Thymus (tissue), 11 donors: ENCODE measurements at regions not wholly inside any gene's neighbourhood (a gene's known extent, or its start where the extent isn't known, plus 50 kb on each side); places are given as distances from the start of the nearest gene placed in this dataset.

ENCODE experiments used
- DNase-seq, 9 donors: peaks; one replicate each; pipeline ENCODE4 v3.0.0-alpha.2; 2013; ENCODE audit warnings: low spot score in 9 of 9, low read depth in 6 of 9, missing footprints in 1 of 9
- H3K27ac ChIP-seq, 2 donors: one replicate each; pipeline ENCODE4 v1.5.1; 2013; ENCODE audit warnings: control low read depth in 1 of 2, low read depth in 1 of 2, low read length in 1 of 2, mild to moderate bottlenecking in 1 of 2, moderate library complexity in 1 of 2
- H3K27me3 ChIP-seq, 2 donors: one replicate each; pipeline ENCODE4 v1.5.1; 2013; ENCODE audit warnings: low read length in 1 of 2; ENCODE audit not compliant: control insufficient read depth in 2 of 2, insufficient read depth in 1 of 2
- H3K36me3 ChIP-seq, 2 donors: one replicate each; pipeline ENCODE4 v1.5.1; 2013; ENCODE audit warnings: low read length in 1 of 2, mild to moderate bottlenecking in 1 of 2, moderate library complexity in 1 of 2; ENCODE audit not compliant: control insufficient read depth in 2 of 2, insufficient read depth in 2 of 2
- H3K4me1 ChIP-seq, 2 donors: one replicate each; pipeline ENCODE4 v1.5.1; 2013; ENCODE audit warnings: low read length in 2 of 2; ENCODE audit not compliant: control insufficient read depth in 2 of 2, insufficient read depth in 2 of 2
- H3K4me3 ChIP-seq, 2 donors: one replicate each; pipeline ENCODE4 v1.5.1; 2013; ENCODE audit warnings: low read length in 2 of 2, control low read depth in 1 of 2, mild to moderate bottlenecking in 1 of 2
- H3K9me3 ChIP-seq, 2 donors: one replicate each; pipeline ENCODE4 v1.5.1; 2013; ENCODE audit warnings: low read length in 1 of 2, mild to moderate bottlenecking in 1 of 2; ENCODE audit not compliant: control insufficient read depth in 2 of 2, insufficient read depth in 1 of 2
- WGBS: extraction: QIAGEN DNeasy Blood & Tissue Kit; methylation state at CpG from one replicate; pipeline ENCODE4 v1.1.7; 2013; 5-methylcytosine and 5-hydroxymethylcytosine counted together
- donor health status: healthy.

DNA sequence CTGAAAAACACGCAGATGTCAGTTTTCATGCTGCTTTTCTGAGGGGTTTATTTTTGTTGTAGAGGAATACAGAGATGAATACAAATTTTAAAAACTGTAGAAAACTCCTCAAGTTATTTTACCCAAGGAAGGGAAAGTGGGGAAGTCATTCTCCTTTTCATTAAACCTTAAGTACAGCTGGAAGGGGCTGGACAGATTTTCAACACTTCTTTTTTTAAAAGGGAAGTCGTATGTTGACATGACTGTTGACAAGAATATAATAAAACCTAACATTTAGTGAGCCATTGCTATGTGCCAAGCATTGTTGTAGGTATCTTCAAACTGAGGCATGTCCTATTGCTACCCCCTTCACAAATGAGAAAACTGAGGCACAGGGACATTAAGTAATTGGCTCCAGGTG, 235.7 kb upstream of the ELL2 start:
- no peaks in the 10 kb centered on the region for H3K9me3 ChIP-seq
- no peaks in the 10 kb centered on the region for H3K36me3 ChIP-seq
- no peak overlapping the region for H3K4me3 ChIP-seq
- no peaks in the 10 kb centered on the region for H3K27me3 ChIP-seq
- H3K27ac ChIP-seq, result no peak overlapping the region
- no peak for DNase-seq
- WGBS, result 88% methylated on average over 2 of the region's 2 CpGs
- no peaks in the 10 kb centered on the region for H3K4me1 ChIP-seq

GRCh38 chr5:96196890-96197289, 235.2 kb upstream of the ELL2 start:
- no peak overlapping the region for H3K4me3 ChIP-seq
- H3K36me3 ChIP-seq, result no peaks in the 10 kb centered on the region
- no peak overlapping the region for H3K27ac ChIP-seq
- no peaks in the 10 kb centered on the region for H3K4me1 ChIP-seq
- WGBS, result 91% methylated on average over 1 of the region's 1 CpG
- H3K9me3 ChIP-seq, result no peaks in the 10 kb centered on the region
- H3K27me3 ChIP-seq, result no peaks in the 10 kb centered on the region
- no peak for DNase-seq

- Histone ChIP-seq H3K4me1 (no peaks in the 10 kb centered on the region), H3K9me3 (no peaks in the 10 kb centered on the region), H3K4me3 (no peak overlapping the region), H3K36me3 (no peaks in the 10 kb centered on the region), H3K27ac (no peak overlapping the region), H3K27me3 (no peaks in the 10 kb centered on the region)
- 99% methylated on average over 4 of the region's 4 CpGs for WGBS
- no peak for DNase-seq
These were observed 234.8 kb upstream of the ELL2 start for GRCh38 chr5:96196407-96196806.

DNA sequence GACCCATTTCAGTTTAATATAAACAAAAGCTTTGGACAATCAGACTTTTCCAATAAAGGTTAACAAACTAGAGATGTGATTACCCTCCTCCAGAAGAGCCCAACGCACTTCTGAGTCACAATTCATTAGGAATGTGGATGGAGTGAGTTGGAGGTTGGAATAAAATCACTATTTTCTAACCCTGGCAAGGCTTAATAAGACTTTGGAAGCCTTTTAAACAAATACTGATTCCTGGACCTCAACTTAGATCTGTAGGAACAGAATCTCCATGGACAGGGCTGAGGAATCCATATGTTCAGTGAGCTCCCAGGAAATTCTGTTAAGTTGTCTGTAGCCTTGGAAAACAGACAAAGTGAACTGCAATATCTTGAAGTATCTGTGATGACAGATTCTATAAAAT, 233.5 kb upstream of the ELL2 start:
- H3K4me3 ChIP-seq, result no peak overlapping the region
- H3K36me3 ChIP-seq, result no peaks in the 10 kb centered on the region
- no peak overlapping the region for H3K27ac ChIP-seq
- H3K27me3 ChIP-seq, result no peaks in the 10 kb centered on the region
- H3K4me1 ChIP-seq, result no peaks in the 10 kb centered on the region
- 87% methylated on average over 1 of the region's 1 CpG for WGBS
- no peak for DNase-seq
- no peaks in the 10 kb centered on the region for H3K9me3 ChIP-seq

- H3K4me3 ChIP-seq, result no peak overlapping the region
- no peaks in the 10 kb centered on the region for H3K27me3 ChIP-seq
- no peaks in the 10 kb centered on the region for H3K36me3 ChIP-seq
- H3K9me3 ChIP-seq, result no peaks in the 10 kb centered on the region
- DNase-seq, result no peak
- no peak overlapping the region for H3K27ac ChIP-seq
- no peaks in the 10 kb centered on the region for H3K4me1 ChIP-seq
These were observed 232.9 kb upstream of the ELL2 start for GRCh38 chr5:96194593-96194992.

DNA sequence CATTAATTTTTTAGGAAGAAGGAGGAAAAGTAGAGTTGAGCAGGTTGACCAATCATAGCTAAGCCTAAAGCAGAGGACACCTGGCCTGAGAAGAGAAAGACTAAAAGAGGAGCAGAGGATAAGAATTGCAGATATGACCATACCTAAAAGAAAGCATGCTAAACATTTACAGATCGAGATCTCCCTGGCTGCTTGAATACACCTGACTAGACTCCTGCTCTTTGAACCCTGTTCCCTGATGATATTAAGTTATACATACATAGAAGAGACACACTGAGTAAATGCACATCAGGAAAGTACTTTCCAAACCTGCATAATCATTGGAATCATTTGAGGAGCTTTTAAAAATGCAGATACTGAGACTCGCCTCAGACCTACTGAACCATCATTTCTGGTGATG, 232.3 kb upstream of the ELL2 start:
- no peak overlapping the region for H3K4me3 ChIP-seq
- no peak overlapping the region for H3K27ac ChIP-seq
- no peaks in the 10 kb centered on the region for H3K9me3 ChIP-seq
- H3K4me1 ChIP-seq, result no peaks in the 10 kb centered on the region
- no peaks in the 10 kb centered on the region for H3K36me3 ChIP-seq
- no peak for DNase-seq
- no peaks in the 10 kb centered on the region for H3K27me3 ChIP-seq
- 98% methylated on average over 2 of the region's 2 CpGs for WGBS

DNA sequence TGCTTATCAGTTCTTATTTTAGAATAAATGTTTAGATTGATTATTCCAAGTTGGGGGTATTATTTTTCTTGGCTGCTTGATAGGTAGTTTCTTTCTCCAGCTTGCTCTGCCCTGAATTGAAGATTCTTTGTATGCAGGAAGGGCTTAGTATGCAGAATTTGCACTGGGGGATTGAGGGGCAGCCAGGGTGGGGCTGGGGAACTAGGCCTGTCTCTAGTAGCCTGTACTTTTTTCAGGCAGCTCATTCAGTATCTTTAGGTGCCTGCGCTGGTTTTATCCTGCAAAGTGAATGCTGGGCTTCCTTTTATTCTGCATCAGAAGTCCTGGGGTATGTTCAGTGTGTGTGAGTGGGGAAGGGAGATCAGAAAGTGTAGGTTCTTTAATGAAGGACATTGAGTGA, 228.3 kb upstream of the ELL2 start:
- Histone ChIP-seq H3K9me3 (no peaks in the 10 kb centered on the region), H3K27ac (no peak overlapping the region), H3K4me1 (no peaks in the 10 kb centered on the region), H3K4me3 (no peak overlapping the region), H3K36me3 (no peaks in the 10 kb centered on the region), H3K27me3 (no peaks in the 10 kb centered on the region)
- 100% methylated on average over 1 of the region's 1 CpG for WGBS
- no peak for DNase-seq

DNA sequence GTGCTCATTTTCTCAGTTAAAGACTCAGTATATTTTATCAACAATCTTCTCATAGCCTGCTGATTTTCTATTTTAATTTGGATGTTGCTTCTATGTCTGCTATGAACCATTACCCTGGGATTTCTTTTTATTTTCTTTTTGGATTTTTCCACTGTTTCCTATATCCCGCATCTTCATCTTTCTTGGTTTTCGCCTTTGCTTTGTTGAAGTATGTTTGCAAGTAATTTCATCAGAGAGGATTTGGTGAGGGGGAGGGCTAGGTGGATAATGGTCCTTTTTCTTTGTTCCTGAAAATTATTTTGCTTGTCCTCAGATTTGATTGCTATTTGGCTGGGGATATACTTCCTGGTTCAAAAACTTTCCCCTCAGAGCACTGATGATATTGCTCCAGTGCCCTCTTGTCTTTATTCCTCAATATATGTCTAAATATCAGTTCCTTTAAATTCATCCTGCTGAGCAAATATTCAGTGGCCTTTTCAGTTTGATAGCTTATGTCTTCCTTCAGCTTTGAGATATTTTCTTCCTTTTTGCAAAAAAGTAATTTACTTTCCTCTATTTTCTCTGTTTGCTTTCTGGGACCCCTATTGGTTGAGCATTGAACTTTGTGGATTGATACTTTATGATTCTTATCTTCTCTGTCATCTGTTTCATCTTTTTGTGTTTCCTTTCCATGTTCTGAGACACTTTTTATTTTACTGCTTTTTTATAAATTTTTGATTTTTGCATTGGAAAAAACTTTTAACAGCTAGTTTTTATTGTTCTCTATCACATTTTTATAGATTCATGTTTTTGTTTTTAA, 227.6 kb upstream of the ELL2 start:
- Histone ChIP-seq H3K4me1 (no peaks in the 10 kb centered on the region), H3K27me3 (no peaks in the 10 kb centered on the region)

GRCh38 chr5:96187309-96188027, 225.8 kb upstream of the ELL2 start:
- 85% methylated on average over 5 of the region's 5 CpGs for WGBS
- H3K36me3 ChIP-seq, result no peaks in the 10 kb centered on the region
- no peaks in the 10 kb centered on the region for H3K4me1 ChIP-seq
- H3K27me3 ChIP-seq, result no peaks in the 10 kb centered on the region
- no peak for DNase-seq
- no peak overlapping the region for H3K27ac ChIP-seq
- no peak overlapping the region for H3K4me3 ChIP-seq
- no peaks in the 10 kb centered on the region for H3K9me3 ChIP-seq

More for the DNA sequence above, 227.6 kb upstream of the ELL2 start:
- 94% methylated on average over 2 of the region's 2 CpGs for WGBS
- H3K9me3 ChIP-seq, result no peaks in the 10 kb centered on the region
- H3K27ac ChIP-seq, result no peak overlapping the region
- no peak for DNase-seq
- no peaks in the 10 kb centered on the region for H3K36me3 ChIP-seq
- no peak overlapping the region for H3K4me3 ChIP-seq
